EL (cell line): ENCODE measurements at regions not wholly inside any gene's neighbourhood (a gene's known extent, or its start where the extent isn't known, plus 50 kb on each side); places are given as distances from the start of the nearest gene placed in this dataset.

Experiments used
- DNase-seq: peaks from one replicate; pipeline ENCODE4 v3.0.0-alpha.2; 2016

DNA sequence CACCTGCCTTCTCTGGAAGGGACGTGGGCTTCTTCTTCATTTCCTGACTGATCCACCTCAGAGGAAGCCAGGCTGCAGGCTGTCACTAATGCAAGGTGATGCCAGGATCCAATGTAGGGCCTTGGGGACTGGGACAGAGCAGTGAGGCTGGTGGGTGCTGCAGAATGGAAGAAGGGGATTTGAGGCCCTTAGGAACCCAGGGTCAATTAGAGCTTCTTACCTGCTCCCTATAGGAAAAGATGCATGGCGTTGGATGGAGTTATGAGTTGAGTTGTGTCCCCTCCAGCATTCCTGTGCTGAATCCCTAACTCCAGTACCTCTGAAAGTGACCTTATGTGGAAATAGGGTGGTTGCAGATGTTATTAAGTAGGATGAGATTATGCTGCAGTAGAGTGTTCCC lies 190.4 kb downstream of the MIAT start:
- no peak for DNase-seq

DNA sequence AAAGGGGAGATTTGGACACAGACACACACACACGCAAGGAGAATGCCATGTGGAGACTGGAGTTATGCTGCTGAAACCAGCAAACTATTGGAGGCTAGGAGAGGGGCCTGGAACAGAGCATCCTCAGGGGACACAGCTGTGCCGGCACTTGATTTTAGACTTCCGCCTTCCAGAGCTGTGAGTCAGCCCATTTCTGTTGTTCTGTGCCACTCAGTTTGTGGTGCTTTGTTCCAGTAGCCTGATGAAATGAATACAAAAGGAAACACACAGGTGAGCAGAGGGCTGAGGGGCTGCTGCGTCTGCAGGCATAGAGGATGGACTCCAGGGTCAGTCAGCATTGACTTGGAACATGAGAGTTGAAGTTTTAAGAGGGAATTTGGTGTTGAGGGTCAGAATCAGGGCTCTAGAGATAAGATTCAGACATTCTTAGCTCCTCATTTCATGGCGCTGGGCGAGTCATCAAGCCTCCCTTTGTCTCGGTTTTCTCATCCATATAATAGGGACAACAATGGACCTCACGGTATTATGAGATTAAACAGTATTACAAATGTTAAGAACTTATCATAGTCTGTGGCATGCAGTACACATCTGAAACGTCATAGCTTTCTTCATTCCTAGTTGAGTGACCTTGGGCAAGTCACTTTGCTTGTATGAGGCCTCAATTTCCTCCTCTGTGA lies 191.0 kb downstream of the MIAT start:
- DNase-seq: peak; percentile 19

DNA sequence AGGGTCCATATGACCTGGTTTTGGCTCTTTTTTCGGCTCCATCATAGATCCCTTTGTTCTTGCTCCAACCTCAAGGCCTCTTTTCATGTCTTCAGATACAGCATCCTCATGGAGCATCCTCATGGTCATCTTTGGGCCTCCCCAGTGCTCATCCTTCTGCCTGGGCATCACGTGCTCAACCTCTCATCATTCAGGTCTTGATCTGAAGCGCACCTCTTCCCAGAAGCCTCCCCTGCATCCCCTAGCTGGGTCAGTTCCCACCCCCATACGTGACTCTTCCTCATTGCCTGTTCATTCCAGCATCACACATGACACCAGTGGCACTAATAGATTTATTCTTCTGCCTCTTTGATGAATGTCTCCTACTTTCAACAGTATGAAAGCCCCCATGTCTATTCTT lies 192.2 kb downstream of the MIAT start:
- no peak for DNase-seq

DNA sequence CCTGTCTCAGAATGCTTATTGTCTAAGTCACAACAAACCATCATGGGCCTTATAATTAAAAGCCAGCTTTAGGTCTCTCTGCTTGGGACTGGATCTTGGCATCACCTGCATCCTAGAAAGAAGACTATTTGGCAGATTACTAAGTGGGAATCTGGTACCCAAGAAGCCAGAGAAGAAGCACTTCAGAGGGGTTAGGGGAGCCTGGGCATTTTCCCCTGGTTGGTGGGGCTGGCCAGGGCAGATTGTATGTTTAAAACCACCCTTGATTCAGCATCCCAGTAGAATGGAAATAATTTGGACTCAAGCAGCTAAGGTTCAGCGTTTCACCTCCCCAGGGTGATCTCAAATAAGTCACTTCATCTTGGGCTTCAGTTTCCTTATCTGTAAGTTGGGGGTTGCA lies 193.7 kb downstream of the MIAT start:
- DNase-seq: no peak

DNA sequence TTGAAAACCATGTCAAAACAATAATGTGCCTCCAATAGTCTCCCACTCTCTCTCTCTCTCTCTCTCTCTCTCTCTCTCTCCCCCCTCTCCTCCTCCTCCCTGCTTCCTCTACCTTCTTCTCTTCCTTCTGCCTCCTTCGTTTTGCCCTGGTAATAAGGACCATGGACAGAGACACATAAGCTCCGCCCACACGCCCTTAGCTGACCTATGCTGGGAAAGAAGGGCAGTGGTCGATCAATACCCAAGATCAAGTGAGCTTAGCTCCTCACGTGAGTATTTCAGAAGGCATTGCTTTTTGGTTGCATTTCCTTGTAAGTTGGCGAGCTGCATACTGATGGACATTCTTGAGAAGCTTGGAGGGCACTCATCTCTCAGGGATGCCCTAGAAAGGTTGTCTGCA lies 194.8 kb downstream of the MIAT start:
- no peak for DNase-seq

DNA sequence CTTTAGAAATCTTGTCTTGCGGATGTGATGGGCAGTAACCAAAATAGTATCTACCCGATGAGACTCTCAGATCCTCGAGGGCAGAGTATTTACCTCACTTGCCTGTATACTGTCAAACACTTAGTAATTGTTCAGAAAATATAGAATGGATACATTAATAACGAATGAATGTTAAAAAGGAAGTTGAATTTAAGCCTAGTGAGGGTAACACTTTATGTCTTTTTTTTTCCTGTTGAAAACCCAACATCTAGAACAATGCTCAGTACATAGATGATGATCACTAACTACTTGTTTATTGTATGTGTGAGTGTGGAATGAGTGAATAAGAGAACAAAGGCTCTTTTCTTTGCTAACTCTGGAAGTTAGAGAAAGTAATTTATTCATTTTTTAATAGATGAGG lies 195.7 kb downstream of the MIAT start:
- no peak for DNase-seq

DNA sequence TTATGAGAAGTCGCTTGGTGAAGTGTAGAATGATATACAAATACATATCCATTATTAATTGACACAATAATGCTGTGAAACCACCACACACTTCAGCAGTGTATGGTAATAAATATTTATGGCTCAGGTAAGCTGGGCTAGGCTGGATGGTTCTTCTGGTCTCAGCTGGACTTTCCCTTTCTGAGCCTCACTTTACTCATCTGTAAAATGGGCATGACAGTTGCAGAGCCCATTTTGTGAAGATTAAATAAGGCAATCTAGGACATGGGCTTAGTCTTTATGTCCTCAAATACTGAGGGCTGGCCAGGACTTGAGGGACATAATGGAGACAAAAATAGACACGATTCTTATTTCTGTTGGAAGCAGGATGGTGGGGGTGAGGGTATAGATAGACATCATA lies 196.1 kb downstream of the MIAT start:
- DNase-seq: no peak

DNA sequence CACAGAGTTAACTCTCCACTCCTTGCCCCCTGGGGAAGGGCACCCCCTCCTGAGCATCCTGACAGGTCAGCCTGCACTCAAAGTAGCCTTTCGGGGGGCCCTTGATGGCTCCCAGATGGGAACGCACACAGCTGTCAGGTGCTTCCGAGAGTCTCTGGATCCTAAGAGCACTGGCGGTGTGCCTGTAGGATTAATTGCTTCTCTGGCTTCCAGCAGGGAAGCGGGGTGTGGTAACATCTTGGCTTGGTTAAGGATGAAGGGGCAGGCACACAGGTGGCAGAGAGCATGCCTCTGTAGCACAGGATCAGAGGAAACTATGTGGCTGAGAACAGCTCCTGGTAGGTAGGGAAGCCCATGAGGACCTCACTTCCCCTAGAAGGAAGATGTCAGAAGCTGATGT lies 199.8 kb downstream of the MIAT start:
- DNase-seq: no peak

DNA sequence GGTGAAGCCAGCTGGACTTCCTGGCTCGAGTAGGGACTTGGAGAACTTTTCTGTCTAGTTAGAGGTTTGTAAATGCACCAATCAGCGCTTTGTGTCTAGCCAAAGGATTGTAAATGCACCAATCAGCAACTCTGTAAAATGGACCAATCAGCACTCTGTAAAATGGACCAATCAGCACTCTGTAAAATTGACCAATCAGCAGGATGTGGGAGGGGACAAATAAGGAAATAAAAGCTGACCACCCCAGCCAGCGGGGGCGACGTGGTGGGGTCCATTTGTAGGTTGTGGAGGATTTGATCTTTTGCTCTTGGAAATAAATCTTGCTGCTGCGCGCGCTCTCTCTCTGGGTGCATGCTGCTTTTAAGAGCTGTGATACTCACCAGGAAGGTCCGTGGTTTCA lies 202.9 kb downstream of the MIAT start:
- no peak for DNase-seq

DNA sequence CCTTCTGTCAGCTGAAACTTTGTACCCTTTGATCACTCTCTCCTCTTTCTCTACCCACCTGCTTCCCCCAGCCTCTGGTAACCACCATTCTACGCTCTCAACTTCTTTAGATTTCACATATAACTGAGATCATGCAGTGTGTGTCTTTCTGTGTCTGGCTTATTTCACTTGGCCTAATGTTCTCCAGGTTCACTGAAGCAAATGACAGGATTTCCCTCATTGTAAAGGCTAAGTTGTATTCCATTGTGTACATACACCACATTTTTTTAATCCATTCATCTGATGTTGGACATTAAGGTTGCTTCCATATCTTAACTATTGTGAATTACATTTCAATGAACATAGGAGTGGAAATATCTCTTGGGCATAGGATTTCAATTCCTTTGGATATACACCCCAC lies 207.6 kb downstream of the MIAT start:
- DNase-seq: no peak

DNA sequence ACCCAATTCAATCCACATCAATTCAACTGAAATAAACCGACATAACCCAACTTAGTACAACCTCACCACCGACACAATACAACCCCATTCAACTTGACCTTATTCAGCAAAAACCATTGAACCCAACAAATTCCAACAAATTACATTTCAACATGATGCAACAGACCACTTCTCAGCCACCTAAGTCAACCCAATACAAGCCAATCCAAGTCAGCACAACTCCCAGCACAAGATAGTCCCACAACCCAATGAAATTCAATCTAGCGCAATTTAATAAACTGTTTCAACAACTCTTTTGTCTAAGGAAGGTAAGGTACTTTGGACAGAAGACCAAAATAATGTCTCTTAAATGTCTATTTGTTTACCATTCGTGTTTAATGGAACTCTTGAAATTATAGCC lies 226.0 kb downstream of the MIAT start:
- no peak for DNase-seq

DNA sequence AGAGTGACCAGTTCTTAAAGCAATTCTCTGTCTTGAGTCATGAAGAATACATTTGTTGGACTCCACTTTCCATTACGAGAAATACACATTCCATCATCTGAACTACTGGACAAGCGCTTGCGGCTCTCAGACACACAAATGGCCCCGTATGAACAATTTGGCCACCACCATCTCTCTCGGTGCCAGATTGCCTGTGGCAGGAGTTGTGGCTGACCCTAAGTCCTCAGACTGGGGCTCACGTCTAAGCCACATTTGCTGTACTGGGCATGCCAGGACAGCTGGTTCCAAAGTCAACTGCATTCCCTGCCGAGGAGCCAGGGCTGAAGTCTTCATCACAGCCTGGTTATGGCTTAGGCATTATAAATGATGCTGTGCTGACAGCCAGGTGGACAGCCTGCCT lies 227.5 kb downstream of the MIAT start:
- no peak for DNase-seq

DNA sequence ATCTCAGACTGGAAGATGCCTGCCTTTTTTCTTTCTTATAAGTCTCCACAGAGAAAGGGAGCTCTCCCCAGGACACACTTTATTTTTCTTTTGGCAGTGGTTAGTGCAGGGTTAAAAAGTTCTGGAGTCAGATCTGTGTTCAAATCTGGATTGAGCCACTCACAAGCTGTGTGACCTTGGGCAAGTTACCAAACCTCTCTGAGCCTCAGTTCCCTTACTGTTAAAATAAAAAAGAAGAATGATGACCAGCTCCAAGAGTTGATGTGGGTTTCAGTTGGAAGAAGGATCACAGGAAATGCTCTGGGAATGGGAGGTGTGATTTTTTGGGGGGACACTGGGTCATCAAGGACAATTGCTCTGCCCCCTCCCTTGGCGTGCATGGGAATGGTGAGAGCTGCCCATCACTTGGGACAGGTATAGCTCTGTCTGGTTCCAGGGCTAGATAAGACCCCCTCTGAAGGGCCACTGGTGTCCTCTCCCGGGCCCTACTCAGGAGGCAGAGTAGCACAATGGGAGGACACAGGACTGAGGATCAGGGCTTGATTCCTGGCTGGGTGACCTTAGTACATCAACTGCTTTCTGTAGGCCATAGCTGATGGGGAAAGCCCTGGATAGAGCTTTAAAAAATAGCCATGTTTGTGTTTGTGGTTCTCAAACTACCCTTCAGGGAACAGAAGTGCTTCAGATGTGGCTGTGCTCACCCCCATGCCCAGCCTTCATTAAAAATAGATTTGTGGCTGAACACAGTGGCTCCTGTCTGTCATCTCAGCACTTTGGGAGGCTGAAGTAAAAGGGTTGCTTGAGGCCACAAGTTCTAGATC lies 228.3 kb downstream of the MIAT start:
- DNase-seq: no peak

DNA sequence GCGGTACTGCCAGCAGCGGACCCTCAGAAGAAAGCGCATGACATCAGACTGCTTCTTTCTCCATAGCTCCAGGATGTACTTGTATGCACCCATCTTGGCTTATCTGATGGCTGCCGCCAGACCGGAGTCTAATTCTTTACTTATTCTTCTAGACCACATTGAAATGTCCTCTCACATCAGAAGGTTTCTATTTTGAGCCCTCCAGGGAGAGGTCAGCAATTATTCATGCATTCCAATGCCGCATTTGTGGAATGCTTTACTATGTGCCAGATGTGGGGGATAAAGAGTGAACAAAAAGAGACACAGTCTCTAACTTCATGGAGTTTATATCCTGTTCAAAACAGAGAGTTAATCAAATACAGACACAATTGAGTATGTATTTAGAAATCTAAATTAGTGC lies 230.1 kb downstream of the MIAT start:
- DNase-seq: peak; percentile 93

DNA sequence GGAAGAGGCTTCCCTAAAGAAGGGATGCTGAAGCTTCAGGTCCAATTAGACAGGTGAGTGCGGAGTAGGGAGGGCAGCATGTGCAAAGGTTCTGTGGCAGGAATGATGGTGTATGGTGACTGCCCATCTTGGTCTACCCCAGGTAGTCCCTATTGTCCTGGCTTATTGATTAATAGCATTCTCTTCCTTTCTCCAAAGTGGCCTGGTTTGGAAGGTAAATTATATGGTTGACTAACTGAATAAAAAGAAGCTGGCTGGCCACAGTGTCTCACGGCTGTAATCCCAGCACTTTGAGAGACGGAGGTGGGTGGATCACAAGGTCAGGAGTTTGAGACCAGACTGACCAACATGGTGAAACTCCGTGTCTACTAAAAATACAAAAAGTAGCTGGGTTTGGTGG lies 230.5 kb downstream of the MIAT start:
- DNase-seq: no peak

DNA sequence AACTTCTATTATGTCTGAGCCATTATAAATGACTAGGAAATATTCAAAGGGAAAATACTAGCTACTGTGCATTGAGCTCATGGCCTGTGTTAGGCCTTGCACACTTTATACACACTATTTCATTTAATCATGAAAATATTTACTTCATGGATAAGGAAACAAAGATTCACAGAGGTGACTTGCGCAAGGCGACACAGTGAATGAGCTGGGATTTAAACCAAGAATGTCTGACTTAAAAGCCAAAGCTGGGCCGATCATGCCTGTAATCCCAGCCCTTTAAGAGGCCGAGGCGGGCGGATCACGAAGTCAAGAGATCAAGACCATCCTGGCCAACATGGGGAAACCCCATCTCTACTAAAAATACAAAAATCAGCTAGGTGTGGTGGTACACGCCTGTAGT lies 231.5 kb downstream of the MIAT start:
- DNase-seq: no peak

DNA sequence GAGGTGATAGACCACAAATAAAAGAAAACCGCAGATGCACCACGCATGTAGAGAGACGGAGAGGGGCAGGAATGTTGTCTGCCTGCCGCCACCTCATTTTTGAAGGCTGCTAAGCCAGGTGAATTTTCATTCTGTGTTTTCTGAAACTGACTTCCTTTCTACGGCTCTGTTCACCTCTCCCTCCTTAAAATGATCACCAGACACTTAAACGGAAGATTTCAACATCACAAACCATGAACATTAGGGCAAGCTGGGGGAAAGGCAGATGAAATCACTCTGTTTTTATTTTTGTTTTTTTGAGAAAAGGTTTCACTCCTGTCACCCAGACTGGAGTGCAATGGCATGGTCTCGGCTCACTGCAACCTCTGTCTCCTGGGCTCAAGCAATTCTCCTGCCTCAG lies 232.4 kb downstream of the MIAT start:
- DNase-seq: no peak

DNA sequence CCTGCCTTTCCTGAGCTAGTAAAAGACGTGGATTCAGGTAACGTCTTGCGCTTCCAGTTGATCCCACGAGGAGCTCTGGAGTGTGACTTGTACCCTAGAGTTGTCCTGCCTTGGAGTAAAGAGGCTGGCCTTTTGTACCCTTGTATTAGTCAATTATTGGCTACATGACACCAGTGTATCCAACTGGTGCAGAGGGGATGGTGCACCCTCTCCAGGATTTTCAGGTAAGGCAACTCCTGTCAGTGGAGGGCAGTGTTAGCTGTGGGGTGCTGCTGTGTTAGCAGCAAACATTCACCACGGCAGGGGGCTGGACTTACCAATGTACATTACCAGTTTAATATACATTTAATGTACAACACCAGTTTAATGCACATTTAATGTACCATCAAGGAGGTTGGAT lies 233.5 kb downstream of the MIAT start:
- no peak for DNase-seq

DNA sequence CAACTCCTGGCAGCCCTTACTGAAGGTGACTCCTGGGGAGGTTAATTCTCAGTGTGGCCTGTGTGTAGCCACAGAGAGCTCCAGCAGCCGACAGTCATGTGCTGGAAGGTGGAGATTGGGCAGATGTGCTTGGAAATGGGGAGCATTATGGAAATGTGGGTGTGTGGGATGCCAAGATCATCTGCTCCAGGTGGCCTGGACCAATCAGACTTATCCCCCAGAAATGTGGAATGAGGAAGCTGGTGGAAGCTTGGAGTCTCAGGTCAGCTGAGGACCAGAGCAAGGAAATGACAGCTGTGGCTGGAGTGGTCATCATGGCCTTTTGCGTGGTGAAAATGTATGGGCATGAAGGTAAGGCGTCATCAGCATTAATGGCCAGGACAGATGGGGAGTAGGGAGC lies 234.0 kb downstream of the MIAT start:
- no peak for DNase-seq

DNA sequence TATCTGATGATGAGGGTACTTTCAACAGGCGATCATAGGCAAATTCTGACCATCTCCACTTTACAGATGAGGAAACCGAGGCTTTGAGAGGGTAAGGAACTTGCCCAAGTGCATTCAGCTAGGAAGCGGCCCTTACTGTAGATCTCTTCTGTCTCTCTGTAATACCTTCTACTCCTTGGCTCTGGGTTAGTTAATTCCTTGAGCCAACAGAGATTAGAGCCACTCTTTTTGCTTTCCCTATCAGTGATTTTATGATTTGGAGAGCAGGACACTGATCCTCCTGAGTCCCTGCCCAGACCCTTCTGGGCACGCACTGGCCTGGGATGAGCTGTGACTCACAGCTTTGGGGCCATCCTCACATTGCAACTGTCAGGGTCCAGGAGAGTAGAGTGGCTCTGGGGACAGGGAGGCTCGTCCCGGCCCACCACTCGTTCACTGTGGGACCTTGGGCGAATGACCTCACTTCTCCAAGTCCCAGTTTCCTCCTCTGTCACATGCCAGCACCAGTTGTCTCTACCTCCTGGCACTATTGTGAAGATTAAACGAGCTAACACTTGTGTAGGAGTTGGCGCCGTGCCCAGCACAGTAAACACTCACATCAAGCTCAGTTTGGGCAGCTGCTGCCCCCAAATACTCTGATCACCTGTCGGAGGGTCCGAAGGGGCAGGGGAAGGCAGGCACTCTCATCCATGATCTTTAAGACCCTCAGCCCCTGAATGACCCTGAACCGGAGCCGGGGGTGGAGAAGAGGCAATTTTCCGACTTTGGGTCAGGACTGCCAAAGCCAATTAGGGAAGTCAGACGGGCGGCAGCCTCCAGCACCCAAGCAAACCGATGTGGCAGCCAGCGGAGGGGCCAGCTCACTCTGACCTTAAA lies 235.0 kb downstream of the MIAT start:
- DNase-seq: peak; percentile 38

DNA sequence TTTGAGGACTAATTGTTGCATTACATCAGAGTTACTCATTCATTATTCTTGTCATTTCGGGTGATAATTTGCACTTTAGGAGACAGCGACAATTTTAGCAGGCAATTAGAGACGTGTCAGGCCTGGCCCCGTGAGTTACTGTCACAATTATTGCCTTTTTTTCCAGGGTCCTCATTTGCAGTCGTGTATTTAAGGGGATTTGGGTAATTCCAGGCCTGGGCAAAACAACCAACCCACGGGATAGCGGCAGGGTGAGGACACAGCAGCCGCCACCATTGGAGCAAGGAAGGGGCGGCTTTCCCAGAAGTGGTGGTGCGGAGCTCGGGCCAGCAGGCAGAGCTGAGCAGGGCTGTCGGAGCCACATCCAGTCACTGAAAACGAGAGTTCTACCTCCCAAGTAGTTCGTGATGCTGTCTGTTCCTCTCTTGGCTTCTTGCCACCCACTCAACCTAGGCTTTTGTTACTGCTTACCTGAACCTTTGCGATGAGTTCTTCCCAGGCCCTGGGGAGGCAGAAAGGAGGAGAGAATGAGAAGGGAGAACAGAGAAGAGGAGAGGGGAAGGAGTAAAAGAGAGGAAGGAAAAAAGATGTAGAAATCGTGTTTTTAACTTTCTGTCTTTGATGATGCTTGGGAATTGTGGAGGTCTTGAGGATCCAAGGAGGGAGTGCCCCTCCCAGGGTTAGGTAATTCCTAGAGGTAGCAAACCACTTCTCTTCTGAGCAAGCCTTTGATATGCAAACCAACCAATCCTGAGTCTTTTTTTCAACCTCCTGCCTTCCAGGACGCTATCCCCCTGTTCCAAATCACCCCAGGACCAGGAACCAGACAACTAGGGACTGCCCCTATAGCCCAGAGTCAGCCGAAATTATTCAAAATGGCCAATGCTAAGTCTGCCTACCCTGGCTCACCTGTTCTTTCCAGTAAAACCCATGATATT lies 236.1 kb downstream of the MIAT start:
- DNase-seq: no peak

DNA sequence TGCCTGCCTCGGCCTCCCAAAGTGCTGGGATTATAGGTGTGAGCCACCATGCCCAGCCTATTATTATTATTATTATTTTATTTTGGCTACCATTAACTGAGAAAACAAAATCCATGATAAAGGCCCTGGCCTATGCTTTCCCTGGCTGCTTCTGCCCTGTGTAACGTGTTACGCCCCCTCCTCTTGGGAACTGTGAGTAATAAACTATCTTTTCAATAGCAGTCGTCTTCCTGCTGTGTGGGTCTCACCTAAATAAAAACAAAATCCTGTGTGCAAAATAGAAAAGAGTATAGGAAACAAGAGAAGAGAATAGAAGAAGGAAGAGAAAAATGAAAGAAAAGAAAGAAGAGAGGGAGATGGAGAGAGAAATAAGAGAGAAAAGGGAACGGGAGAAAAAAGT lies 237.0 kb downstream of the MIAT start:
- peak; percentile 18 for DNase-seq
